Tibial nerve (tissue), 4 donors: ENCODE measurements at regions not wholly inside any gene's neighbourhood (a gene's known extent, or its start where the extent isn't known, plus 50 kb on each side); places are given as distances from the start of the nearest gene placed in this dataset.

Experiments
- EP300 ChIP-seq, 2 donors: sonication (generic); formaldehyde crosslinking; IDR thresholded peaks; one replicate each; pipeline ENCODE4 v1.6.1; 2017; ENCODE audit warnings: antibody characterized with exemption in 2 of 2, mild to moderate bottlenecking in 1 of 2
- POLR2A ChIP-seq, 2 donors: fragments of 450-650 bp; IDR thresholded peaks; one replicate each; pipeline ENCODE4 v1.6.1; 2017; ENCODE audit warnings: antibody characterized with exemption in 2 of 2, mild to moderate bottlenecking in 2 of 2, moderate library complexity in 2 of 2
- TF ChIP-seq, protein P1 (sequence below), 5 experiments: fragments of 200-600 bp in 3 of 5; fragments of 450-650 bp in 2 of 5; sonication (generic) in 3 of 5; IDR thresholded peaks; one replicate each; pipeline ENCODE4 v1.5.1; 2016 to 2019; ENCODE audit warnings: antibody characterized with exemption in 5 of 5, mild to moderate bottlenecking in 3 of 5, moderate library complexity in 2 of 5

DNA sequence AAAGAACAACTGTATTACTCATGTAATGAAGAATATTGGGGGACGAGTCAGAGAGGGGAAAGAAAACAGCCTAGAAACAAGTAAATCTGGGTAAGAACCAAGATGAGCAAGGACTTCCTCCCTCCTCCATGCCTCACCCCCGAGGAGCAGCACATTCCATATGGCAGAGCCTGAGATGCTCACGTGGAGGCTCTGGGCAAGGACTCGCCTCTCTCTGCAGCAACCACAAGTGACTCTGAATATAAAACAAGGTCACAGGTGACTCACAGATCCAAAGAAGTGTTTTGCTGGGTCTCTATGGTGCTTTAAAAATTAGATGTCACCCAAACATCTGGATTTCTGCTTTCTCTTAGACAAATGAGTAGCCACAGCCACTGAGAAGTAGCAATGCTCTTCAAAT, 453.0 kb upstream of the SULF2 start:
- TF ChIP-seq, protein P1, sequence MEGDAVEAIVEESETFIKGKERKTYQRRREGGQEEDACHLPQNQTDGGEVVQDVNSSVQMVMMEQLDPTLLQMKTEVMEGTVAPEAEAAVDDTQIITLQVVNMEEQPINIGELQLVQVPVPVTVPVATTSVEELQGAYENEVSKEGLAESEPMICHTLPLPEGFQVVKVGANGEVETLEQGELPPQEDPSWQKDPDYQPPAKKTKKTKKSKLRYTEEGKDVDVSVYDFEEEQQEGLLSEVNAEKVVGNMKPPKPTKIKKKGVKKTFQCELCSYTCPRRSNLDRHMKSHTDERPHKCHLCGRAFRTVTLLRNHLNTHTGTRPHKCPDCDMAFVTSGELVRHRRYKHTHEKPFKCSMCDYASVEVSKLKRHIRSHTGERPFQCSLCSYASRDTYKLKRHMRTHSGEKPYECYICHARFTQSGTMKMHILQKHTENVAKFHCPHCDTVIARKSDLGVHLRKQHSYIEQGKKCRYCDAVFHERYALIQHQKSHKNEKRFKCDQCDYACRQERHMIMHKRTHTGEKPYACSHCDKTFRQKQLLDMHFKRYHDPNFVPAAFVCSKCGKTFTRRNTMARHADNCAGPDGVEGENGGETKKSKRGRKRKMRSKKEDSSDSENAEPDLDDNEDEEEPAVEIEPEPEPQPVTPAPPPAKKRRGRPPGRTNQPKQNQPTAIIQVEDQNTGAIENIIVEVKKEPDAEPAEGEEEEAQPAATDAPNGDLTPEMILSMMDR (IDR thresholded peaks at IDR 0.05), result no peak
- TF ChIP-seq POLR2A (IDR thresholded peaks at IDR 0.05) (no peak), EP300 (IDR thresholded peaks at IDR 0.05) (no peak)
